ENCODE measurements at regions not wholly inside any gene's neighbourhood (a gene's known extent, or its start where the extent isn't known, plus 50 kb on each side); places are given as distances from the start of the nearest gene placed in this dataset.

DNA sequence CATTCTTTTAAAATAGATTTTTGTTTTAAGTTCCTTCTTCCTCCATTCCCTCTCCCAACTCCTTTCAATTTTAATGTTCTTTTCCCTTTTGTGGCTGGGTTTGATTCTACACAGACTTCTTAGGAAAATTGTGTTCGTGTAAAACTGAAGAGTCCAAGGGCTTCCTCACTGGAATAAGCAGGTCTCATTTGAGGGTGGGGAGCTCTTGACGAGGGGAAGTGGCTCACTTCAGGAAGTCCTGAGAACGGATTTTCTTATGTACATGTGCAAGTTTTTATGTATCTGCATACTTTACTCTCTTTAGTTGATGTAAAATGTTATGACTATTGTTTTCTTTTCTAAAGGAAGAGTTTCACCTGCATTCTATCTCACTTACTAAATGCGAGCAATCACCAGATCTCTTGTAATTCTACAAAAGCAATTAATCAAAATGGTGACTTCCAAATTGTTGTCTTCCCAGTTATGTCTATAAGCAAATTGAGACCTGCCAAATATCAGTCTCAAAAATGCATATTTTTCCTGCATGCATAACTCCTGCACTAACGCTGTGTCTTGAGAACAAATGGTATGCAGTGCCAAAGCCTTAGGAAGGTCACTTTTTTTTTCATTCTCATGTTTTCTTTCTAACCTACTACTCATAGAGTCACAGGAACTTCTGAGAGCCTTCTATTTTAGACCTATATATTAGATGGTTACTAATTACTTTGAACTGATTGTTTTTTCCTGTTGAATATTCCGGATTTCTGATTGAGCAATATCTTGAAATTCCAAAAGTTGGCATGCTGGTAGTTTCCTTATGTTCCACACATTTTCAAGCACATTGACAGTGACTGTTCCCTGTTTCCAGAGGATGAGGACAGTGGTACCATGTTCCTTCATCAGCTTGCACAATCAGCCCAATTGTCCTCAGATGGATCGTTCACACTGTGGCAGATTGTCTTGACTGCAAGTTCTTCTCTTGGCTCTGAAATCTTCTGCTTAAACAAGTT is 251.9 kb upstream of the PRDM1 start:
- ChIA-PET POLR2A (no interaction called here), CTCF (interaction anchor here (0.8 to 3.8 kb wide), 7 partner anchors 15 to 402 kb away, joined by 3 to 20 read pairs (median 5); no protein-coding TSS in a partner anchor)
- TF ChIP-seq SETDB1 (IDR thresholded peaks at IDR 0.05; ENCODE audit: insufficient read length, low read length), result no peak
- TF ChIP-seq, protein P1, sequence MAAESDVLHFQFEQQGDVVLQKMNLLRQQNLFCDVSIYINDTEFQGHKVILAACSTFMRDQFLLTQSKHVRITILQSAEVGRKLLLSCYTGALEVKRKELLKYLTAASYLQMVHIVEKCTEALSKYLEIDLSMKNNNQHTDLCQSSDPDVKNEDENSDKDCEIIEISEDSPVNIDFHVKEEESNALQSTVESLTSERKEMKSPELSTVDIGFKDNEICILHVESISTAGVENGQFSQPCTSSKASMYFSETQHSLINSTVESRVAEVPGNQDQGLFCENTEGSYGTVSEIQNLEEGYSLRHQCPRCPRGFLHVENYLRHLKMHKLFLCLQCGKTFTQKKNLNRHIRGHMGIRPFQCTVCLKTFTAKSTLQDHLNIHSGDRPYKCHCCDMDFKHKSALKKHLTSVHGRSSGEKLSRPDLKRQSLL (tag by site-specific recombination; IDR thresholded peaks at IDR 0.05), result no peak
- TF ChIP-seq ZNF654 (tag by site-specific recombination; IDR thresholded peaks at IDR 0.05; ENCODE audit: low read depth), result no peak
- TF ChIP-seq, protein P2, sequence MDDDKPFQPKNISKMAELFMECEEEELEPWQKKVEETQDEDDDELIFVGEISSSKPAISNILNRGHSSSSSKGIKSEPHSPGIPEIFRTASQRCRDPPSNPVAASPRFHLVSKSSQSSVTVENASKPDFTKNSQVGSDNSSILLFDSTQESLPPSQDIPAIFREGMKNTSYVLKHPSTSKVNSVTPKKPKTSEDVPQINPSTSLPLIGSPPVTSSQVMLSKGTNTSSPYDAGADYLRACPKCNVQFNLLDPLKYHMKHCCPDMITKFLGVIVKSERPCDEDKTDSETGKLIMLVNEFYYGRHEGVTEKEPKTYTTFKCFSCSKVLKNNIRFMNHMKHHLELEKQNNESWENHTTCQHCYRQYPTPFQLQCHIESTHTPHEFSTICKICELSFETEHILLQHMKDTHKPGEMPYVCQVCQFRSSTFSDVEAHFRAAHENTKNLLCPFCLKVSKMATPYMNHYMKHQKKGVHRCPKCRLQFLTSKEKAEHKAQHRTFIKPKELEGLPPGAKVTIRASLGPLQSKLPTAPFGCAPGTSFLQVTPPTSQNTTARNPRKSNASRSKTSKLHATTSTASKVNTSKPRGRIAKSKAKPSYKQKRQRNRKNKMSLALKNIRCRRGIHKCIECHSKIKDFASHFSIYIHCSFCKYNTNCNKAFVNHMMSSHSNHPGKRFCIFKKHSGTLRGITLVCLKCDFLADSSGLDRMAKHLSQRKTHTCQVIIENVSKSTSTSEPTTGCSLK (tag by site-specific recombination; IDR thresholded peaks at IDR 0.05), result no peak
- TF ChIP-seq ZSCAN16 (tag by site-specific recombination; IDR thresholded peaks at IDR 0.05), result no peak
- TF ChIP-seq, protein P3, sequence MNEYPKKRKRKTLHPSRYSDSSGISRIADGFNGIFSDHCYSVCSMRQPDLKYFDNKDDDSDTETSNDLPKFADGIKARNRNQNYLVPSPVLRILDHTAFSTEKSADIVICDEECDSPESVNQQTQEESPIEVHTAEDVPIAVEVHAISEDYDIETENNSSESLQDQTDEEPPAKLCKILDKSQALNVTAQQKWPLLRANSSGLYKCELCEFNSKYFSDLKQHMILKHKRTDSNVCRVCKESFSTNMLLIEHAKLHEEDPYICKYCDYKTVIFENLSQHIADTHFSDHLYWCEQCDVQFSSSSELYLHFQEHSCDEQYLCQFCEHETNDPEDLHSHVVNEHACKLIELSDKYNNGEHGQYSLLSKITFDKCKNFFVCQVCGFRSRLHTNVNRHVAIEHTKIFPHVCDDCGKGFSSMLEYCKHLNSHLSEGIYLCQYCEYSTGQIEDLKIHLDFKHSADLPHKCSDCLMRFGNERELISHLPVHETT (tag by site-specific recombination; IDR thresholded peaks at IDR 0.05), result no peak
- TF ChIP-seq, protein P4, sequence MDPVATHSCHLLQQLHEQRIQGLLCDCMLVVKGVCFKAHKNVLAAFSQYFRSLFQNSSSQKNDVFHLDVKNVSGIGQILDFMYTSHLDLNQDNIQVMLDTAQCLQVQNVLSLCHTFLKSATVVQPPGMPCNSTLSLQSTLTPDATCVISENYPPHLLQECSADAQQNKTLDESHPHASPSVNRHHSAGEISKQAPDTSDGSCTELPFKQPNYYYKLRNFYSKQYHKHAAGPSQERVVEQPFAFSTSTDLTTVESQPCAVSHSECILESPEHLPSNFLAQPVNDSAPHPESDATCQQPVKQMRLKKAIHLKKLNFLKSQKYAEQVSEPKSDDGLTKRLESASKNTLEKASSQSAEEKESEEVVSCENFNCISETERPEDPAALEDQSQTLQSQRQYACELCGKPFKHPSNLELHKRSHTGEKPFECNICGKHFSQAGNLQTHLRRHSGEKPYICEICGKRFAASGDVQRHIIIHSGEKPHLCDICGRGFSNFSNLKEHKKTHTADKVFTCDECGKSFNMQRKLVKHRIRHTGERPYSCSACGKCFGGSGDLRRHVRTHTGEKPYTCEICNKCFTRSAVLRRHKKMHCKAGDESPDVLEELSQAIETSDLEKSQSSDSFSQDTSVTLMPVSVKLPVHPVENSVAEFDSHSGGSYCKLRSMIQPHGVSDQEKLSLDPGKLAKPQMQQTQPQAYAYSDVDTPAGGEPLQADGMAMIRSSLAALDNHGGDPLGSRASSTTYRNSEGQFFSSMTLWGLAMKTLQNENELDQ (tag by site-specific recombination; IDR thresholded peaks at IDR 0.05; ENCODE audit: low read depth), result no peak
- no peak for TF ChIP-seq ZNF184 (tag by site-specific recombination; IDR thresholded peaks at IDR 0.05)
- no peak for TF ChIP-seq ZFP37 (tag by site-specific recombination; IDR thresholded peaks at IDR 0.05)
- TF ChIP-seq ZNF23 (tag by site-specific recombination; IDR thresholded peaks at IDR 0.05; ENCODE audit: borderline replicate concordance), result no peak
- TF ChIP-seq, protein P5, sequence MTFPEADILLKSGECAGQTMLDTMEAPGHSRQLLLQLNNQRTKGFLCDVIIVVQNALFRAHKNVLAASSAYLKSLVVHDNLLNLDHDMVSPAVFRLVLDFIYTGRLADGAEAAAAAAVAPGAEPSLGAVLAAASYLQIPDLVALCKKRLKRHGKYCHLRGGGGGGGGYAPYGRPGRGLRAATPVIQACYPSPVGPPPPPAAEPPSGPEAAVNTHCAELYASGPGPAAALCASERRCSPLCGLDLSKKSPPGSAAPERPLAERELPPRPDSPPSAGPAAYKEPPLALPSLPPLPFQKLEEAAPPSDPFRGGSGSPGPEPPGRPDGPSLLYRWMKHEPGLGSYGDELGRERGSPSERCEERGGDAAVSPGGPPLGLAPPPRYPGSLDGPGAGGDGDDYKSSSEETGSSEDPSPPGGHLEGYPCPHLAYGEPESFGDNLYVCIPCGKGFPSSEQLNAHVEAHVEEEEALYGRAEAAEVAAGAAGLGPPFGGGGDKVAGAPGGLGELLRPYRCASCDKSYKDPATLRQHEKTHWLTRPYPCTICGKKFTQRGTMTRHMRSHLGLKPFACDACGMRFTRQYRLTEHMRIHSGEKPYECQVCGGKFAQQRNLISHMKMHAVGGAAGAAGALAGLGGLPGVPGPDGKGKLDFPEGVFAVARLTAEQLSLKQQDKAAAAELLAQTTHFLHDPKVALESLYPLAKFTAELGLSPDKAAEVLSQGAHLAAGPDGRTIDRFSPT (tag by site-specific recombination; IDR thresholded peaks at IDR 0.05), result no peak
- TF ChIP-seq, protein P6, sequence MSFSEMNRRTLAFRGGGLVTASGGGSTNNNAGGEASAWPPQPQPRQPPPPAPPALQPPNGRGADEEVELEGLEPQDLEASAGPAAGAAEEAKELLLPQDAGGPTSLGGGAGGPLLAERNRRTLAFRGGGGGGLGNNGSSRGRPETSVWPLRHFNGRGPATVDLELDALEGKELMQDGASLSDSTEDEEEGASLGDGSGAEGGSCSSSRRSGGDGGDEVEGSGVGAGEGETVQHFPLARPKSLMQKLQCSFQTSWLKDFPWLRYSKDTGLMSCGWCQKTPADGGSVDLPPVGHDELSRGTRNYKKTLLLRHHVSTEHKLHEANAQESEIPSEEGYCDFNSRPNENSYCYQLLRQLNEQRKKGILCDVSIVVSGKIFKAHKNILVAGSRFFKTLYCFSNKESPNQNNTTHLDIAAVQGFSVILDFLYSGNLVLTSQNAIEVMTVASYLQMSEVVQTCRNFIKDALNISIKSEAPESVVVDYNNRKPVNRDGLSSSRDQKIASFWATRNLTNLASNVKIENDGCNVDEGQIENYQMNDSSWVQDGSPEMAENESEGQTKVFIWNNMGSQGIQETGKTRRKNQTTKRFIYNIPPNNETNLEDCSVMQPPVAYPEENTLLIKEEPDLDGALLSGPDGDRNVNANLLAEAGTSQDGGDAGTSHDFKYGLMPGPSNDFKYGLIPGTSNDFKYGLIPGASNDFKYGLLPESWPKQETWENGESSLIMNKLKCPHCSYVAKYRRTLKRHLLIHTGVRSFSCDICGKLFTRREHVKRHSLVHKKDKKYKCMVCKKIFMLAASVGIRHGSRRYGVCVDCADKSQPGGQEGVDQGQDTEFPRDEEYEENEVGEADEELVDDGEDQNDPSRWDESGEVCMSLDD (tag by site-specific recombination; IDR thresholded peaks at IDR 0.05), result no peak
- TF ChIP-seq ZNF16 (tag by site-specific recombination; IDR thresholded peaks at IDR 0.05; ENCODE audit: low read depth), result no peak
- TF ChIP-seq ZNF791 (tag by site-specific recombination; IDR thresholded peaks at IDR 0.05), result no peak
- TF ChIP-seq PRDM1 (tag by site-specific recombination; IDR thresholded peaks at IDR 0.05), result no peak
- TF ChIP-seq ZFP3 (tag by site-specific recombination; IDR thresholded peaks at IDR 0.05; ENCODE audit: low read depth), result no peak
- TF ChIP-seq ZNF248 (tag by site-specific recombination; IDR thresholded peaks at IDR 0.05), result no peak
- TF ChIP-seq ZNF404 (tag by site-specific recombination; IDR thresholded peaks at IDR 0.05), result no peak

More for the DNA sequence above, 251.9 kb upstream of the PRDM1 start:
- Histone ChIP-seq H3K4me1 (ENCODE audit: control insufficient read depth, insufficient read depth, low read length) (no peaks in the 10 kb centered on the region), H3K4me3 (ENCODE audit: low read depth, low read length) (no peak overlapping the region), H3K9me3 (ENCODE audit: control insufficient read depth, insufficient read depth, low read depth, low read length) (no peaks in the 10 kb centered on the region), H3K27ac (ENCODE audit: extremely low read depth, low read depth, low read length) (no peak overlapping the region), H3K36me3 (ENCODE audit: control insufficient read depth in 2 of 2, insufficient read depth in 1 of 2, low read length in 2 of 2) (no peaks in the 10 kb centered on the region)
